ENCODE measurements at regions not wholly inside any gene's neighbourhood (a gene's known extent, or its start where the extent isn't known, plus 50 kb on each side); places are given as distances from the start of the nearest gene placed in this dataset.

DNA sequence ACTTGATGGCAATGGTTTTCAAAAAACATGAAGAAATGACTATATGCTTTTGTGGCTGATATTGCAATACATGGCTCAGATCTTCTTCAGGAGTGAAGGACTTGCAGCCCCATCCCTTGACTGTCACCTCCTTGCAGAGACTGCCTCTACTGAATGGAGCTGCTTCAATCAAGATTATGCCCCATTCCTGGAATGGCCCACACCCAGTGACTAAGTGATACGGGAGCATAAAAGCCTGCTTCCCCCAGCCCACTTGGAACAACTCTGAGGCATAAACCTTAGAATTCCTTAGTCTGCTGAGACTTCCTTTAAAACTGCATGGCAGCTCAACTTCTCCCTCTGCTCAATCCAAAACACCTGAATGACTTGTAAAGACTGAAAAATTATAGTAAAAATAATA lies 957.1 kb downstream of the SORCS3 start:
- no peak overlapping the region for H3K4me3 ChIP-seq (ENCODE audit: low read depth, low read length)
- TF ChIP-seq, protein P1, sequence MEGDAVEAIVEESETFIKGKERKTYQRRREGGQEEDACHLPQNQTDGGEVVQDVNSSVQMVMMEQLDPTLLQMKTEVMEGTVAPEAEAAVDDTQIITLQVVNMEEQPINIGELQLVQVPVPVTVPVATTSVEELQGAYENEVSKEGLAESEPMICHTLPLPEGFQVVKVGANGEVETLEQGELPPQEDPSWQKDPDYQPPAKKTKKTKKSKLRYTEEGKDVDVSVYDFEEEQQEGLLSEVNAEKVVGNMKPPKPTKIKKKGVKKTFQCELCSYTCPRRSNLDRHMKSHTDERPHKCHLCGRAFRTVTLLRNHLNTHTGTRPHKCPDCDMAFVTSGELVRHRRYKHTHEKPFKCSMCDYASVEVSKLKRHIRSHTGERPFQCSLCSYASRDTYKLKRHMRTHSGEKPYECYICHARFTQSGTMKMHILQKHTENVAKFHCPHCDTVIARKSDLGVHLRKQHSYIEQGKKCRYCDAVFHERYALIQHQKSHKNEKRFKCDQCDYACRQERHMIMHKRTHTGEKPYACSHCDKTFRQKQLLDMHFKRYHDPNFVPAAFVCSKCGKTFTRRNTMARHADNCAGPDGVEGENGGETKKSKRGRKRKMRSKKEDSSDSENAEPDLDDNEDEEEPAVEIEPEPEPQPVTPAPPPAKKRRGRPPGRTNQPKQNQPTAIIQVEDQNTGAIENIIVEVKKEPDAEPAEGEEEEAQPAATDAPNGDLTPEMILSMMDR (IDR thresholded peaks at IDR 0.05; ENCODE audit: borderline replicate concordance, insufficient read depth, low read depth, low read length): no peak

DNA sequence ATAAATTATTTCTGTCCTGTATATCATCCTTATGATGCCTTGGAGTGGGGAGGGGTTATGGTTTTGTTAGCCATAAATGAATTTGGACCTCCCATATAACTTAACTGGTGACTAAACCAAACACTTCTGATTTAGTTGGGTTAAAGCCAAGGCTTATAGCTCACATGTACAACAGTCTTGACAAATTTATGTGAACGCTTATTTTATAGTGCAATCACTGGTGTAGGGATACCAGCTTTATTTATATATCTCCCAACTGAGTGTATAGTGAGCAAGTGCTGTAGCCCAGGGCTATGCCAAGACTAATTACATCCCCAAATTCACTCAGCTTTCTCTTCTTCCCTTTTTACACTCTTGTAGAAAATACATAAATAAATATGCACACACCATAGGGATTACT lies 956.2 kb downstream of the SORCS3 start:
- H3K4me3 ChIP-seq (ENCODE audit: low read depth, low read length): no peak overlapping the region

DNA sequence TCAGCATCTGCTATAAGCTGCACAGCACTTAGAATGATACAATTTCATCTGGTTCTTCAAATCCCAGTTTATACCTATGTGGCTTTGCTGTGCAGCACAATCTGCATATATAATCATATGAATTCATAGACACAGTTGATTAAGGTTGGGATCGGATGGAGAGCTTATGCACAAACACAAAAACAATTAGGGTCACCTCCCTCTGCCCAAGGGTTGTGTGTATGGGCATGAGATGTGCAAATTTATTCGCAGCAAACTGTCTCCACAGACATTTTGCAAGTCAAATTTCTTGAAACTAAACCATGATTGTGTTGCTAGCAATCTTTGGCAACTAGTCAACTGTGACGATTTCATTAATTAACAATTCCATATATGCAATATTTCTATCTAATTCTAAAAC lies 955.7 kb downstream of the SORCS3 start:
- H3K4me3 ChIP-seq (ENCODE audit: low read depth, low read length): no peak overlapping the region
- TF ChIP-seq, protein P1 (IDR thresholded peaks at IDR 0.05; ENCODE audit: borderline replicate concordance, insufficient read depth, low read depth, low read length): no peak

More for the DNA sequence above, 956.2 kb downstream of the SORCS3 start:
- TF ChIP-seq, protein P1 (IDR thresholded peaks at IDR 0.05; ENCODE audit: borderline replicate concordance, insufficient read depth, low read depth, low read length): no peak

DNA sequence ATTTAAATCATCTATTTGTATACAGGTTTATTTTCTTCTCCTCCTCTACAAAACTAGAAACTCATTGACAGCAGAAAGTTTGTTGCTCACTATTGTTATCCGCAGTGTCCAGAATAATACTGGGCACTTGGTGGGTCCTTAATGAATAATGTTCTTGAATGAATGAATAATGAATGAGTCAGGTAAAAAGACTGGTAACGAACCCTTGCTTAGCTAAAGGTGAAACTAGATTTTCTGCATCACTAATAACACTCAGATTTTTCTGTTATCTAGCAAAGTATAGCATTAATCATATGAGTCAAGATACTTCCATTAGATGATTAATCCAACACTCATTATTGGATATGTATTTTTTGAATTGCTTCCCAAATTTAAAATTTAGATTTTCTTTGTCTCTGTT lies 953.2 kb downstream of the SORCS3 start:
- TF ChIP-seq, protein P1 (IDR thresholded peaks at IDR 0.05; ENCODE audit: borderline replicate concordance, insufficient read depth, low read depth, low read length): no peak
- H3K4me3 ChIP-seq (ENCODE audit: low read depth, low read length): no peak overlapping the region

DNA sequence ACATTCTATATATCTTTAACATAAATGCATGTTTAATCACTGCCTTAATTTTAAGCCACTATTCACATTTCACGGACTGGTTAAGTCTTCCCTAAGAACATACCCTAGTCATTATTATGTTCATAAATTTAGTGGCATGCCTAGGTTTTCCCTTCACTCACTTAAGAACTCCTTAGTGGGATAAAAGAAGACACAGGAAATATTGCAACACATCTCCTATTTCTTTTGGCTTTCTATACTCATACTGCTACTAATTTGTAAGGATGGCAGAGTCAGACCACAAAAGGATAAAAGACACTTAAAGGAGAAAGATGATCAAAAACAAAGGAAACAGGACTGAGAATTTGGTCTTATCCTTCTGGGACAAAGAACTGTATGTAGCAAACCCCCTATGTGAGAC lies 951.4 kb downstream of the SORCS3 start:
- H3K4me3 ChIP-seq (ENCODE audit: low read depth, low read length): no peak overlapping the region
- TF ChIP-seq, protein P1 (IDR thresholded peaks at IDR 0.05; ENCODE audit: borderline replicate concordance, insufficient read depth, low read depth, low read length): no peak

DNA sequence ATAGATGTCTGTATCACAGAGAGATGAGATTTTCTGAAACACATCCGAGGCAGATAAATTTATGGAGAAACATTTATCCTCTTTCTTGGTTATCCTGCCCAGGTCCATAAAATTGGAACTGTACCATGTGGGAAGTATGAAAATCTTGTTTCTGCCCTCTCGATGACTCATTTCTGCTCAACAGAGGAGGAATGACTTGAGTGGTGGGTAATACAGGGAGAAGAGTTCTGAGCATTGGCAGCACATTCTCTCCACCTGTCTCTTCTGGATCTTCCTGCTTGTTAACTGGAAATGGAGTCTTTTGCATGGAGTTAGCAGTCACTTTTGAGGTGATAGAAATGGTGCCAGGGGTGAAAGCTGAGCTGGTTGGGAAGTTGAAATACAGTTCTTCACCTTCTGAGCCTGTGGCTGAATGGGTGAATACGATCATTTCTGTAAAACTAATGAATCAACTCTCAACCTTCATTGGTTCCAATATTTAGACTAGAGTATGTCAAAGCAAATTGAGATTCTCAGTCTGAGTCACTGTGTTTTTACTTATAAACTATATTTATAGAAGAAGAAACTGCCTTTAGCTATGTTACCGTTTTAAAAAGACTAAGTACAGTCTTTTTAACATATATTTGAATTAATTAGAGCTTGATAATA lies 945.5 kb downstream of the SORCS3 start:
- TF ChIP-seq, protein P1 (IDR thresholded peaks at IDR 0.05; ENCODE audit: borderline replicate concordance, insufficient read depth, low read depth, low read length): no peak
- no peak overlapping the region for H3K4me3 ChIP-seq (ENCODE audit: low read depth, low read length)

DNA sequence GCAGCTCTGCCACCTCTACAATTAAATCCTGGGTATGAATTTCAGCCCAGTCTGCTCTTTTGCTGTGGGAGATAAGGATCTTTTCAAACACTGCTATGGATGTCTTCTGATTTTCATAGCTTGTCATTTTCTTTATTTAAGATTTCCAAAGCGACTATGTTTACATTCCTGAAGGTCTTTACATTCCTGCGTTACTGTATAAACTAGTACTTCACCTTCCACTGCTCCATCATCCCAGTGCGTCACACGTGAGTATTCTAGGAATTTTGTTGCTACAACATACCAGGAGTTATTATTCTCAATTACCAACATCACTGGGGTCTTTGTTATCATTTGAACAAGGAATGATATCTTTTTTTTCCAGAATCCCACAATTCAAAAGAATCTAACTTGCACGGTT lies 944.7 kb downstream of the SORCS3 start:
- TF ChIP-seq, protein P1 (IDR thresholded peaks at IDR 0.05; ENCODE audit: borderline replicate concordance, insufficient read depth, low read depth, low read length): no peak
- H3K4me3 ChIP-seq (ENCODE audit: low read depth, low read length): no peak overlapping the region

Measured in GM12875 (cell line).